Liver (tissue), 8 donors: ENCODE measurements at regions not wholly inside any gene's neighbourhood (a gene's known extent, or its start where the extent isn't known, plus 50 kb on each side); places are given as distances from the start of the nearest gene placed in this dataset.

Experiments
- DNase-seq: peaks from one replicate; pipeline ENCODE4 v3.0.0-alpha.2; 2017; ENCODE audit warnings: low spot score
- H3K27ac ChIP-seq, 2 donors: one replicate each; pipeline ENCODE4 v1.7.0; 2013; ENCODE audit warnings: inconsistent platforms in 2 of 2, low read length in 2 of 2, control low read depth in 1 of 2, low read depth in 1 of 2, mild to moderate bottlenecking in 1 of 2
- H3K27me3 ChIP-seq, 4 donors: one replicate each; pipeline versions ENCODE4 v1.6.1 to v1.7.0; 2013; ENCODE audit warnings: low read length in 3 of 4, inconsistent platforms in 1 of 4, mild to moderate bottlenecking in 1 of 4, moderate library complexity in 1 of 4; ENCODE audit not compliant: control insufficient read depth in 4 of 4, insufficient read depth in 4 of 4
- H3K36me3 ChIP-seq, 4 donors: one replicate each; pipeline versions ENCODE4 v1.6.1 to v1.7.0; 2013; ENCODE audit warnings: low read length in 3 of 4, mild to moderate bottlenecking in 3 of 4, low read depth in 1 of 4, moderate library complexity in 1 of 4; ENCODE audit not compliant: control insufficient read depth in 4 of 4, insufficient read depth in 3 of 4
- H3K4me1 ChIP-seq, 4 donors: one replicate each; pipeline versions ENCODE4 v1.6.1 to v1.7.0; 2013; ENCODE audit warnings: low read length in 3 of 4, mild to moderate bottlenecking in 3 of 4, moderate library complexity in 1 of 4; ENCODE audit not compliant: control insufficient read depth in 4 of 4, insufficient read depth in 4 of 4
- H3K4me3 ChIP-seq, 3 donors: one replicate each; pipeline versions ENCODE4 v1.6.1 to v1.7.0; 2013; ENCODE audit warnings: low read length in 3 of 3, control low read depth in 1 of 3, low read depth in 1 of 3, mild to moderate bottlenecking in 1 of 3
- H3K9ac ChIP-seq, 2 donors: one replicate each; pipeline ENCODE4 v1.7.0; 2013; ENCODE audit warnings: low read length in 2 of 2, mild to moderate bottlenecking in 2 of 2, moderate library complexity in 2 of 2, control low read depth in 1 of 2, low read depth in 1 of 2
- H3K9me3 ChIP-seq, 4 donors: one replicate each; pipeline versions ENCODE4 v1.6.1 to v1.7.0; 2013; ENCODE audit warnings: low read length in 3 of 4; ENCODE audit not compliant: control insufficient read depth in 4 of 4
- ATF3 ChIP-seq: IDR thresholded peaks from 2 replicates; pipeline ENCODE4 v1.6.1; 2016; ENCODE audit warnings: antibody characterized with exemption
- CTCF ChIP-seq: fragments of 150-350 bp; IDR thresholded peaks from 2 replicates; pipeline ENCODE4 v1.5.1; 2017; ENCODE audit warnings: improper control_type of control experiment, low read depth, low read length; ENCODE audit not compliant: missing input control
- EGR1 ChIP-seq, 2 donors: IDR thresholded peaks; 2 replicates each; pipeline ENCODE4 v1.6.1; 2016 to 2018; ENCODE audit warnings: antibody characterized with exemption in 2 of 2, low read depth in 2 of 2
- FOXA1 ChIP-seq: IDR thresholded peaks from 2 replicates; pipeline ENCODE4 v1.6.1; 2016; ENCODE audit warnings: antibody characterized with exemption
- FOXA2 ChIP-seq: IDR thresholded peaks from 2 replicates; pipeline ENCODE4 v1.6.1; 2016; ENCODE audit warnings: antibody characterized with exemption
- GABPA ChIP-seq, 2 donors: IDR thresholded peaks in 1 of 2; conservative IDR thresholded peaks in 1 of 2; 2 replicates each; pipeline ENCODE4 v1.6.1; 2016; ENCODE audit warnings: antibody characterized with exemption in 2 of 2, mild to moderate bottlenecking in 1 of 2, moderate library complexity in 1 of 2
- HNF4A ChIP-seq, 2 donors: conservative IDR thresholded peaks; 2 replicates each; pipeline ENCODE4 v1.6.1; 2016; ENCODE audit warnings: antibody characterized with exemption in 2 of 2, mild to moderate bottlenecking in 2 of 2
- HNF4G ChIP-seq: IDR thresholded peaks from 2 replicates; pipeline ENCODE4 v1.6.1; 2016; ENCODE audit warnings: antibody characterized with exemption
- JUND ChIP-seq, 2 donors: IDR thresholded peaks; 2 replicates each; pipeline ENCODE4 v1.6.1; 2016; ENCODE audit warnings: antibody characterized with exemption in 2 of 2
- NR2F2 ChIP-seq: IDR thresholded peaks from 2 replicates; pipeline ENCODE4 v1.6.1; 2016; ENCODE audit warnings: antibody characterized with exemption
- RAD21 ChIP-seq, 2 donors: IDR thresholded peaks; 2 replicates each; pipeline ENCODE4 v1.6.1; 2016; ENCODE audit warnings: antibody characterized with exemption in 2 of 2, mild to moderate bottlenecking in 2 of 2
- RXRA ChIP-seq, 2 donors: IDR thresholded peaks; 2 replicates each; pipeline ENCODE4 v1.6.1; 2017 to 2018; ENCODE audit warnings: antibody characterized with exemption in 2 of 2, mild to moderate bottlenecking in 1 of 2
- SP1 ChIP-seq: IDR thresholded peaks from 2 replicates; pipeline ENCODE4 v1.6.1; 2018; ENCODE audit warnings: antibody characterized with exemption, mild to moderate bottlenecking
- TAF1 ChIP-seq: conservative IDR thresholded peaks from 2 replicates; pipeline ENCODE4 v1.6.1; 2016; ENCODE audit warnings: antibody characterized with exemption, mild to moderate bottlenecking
- YY1 ChIP-seq: IDR thresholded peaks from 2 replicates; pipeline ENCODE4 v1.6.1; 2016; ENCODE audit warnings: antibody characterized with exemption, mild to moderate bottlenecking
- WGBS: extraction: QIAGEN DNeasy Blood & Tissue Kit; methylation state at CpG from one replicate; pipeline ENCODE4 v1.1.7; 2013; 5-methylcytosine and 5-hydroxymethylcytosine counted together
- TF ChIP-seq, protein P1 (sequence below): IDR thresholded peaks from 2 replicates; pipeline ENCODE4 v1.6.1; 2016; ENCODE audit warnings: antibody characterized with exemption, mild to moderate bottlenecking
- TF ChIP-seq, protein P2 (sequence below): IDR thresholded peaks from 2 replicates; pipeline ENCODE4 v1.6.1; 2016; ENCODE audit warnings: antibody characterized with exemption
- TF ChIP-seq, protein P3 (sequence below): IDR thresholded peaks from 2 replicates; pipeline ENCODE4 v1.6.1; 2016; ENCODE audit warnings: antibody characterized with exemption
- donor health status: healthy.
- donor health status: healthy.
- donor health status: healthy.
- donor health status: healthy.
- donor health status: healthy.

DNA sequence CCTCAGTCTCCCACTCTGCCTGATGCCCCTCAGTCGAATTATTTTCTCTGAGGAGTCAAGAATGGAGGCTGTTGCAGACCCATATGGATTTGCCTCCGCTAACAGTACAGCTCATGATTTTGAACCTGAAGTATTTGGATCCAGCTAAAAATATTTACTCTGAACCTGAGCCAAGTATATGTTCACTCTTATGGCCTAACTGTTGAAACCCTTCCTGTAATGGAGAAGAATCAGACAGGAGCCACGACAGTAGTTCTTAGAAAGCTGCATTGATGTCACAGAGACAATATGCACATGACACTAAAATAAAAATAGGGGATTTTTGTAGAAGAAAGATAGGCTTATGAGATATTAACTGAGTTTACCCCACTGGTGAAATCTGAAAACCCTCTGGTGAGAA lies 1128.3 kb upstream of the FLRT2 start:
- Histone ChIP-seq H3K4me1 (no peaks in the 10 kb centered on the region), H3K27ac (no peak overlapping the region), H3K27me3 (no peaks in the 10 kb centered on the region), H3K9me3 (no peaks in the 10 kb centered on the region), H3K4me3 (no peak overlapping the region), H3K9ac (no peak overlapping the region), H3K36me3 (no peaks in the 10 kb centered on the region)
- 58% methylated on average over 3 of the region's 3 CpGs for WGBS
- no peak for DNase-seq
- TF ChIP-seq TAF1 (no peak), FOXA1 (no peak), JUND (IDR thresholded peaks at IDR 0.05) (no peak), YY1 (no peak), RXRA (IDR thresholded peaks at IDR 0.05) (no peak), CTCF (no peak), ATF3 (no peak)
- TF ChIP-seq, protein P1, sequence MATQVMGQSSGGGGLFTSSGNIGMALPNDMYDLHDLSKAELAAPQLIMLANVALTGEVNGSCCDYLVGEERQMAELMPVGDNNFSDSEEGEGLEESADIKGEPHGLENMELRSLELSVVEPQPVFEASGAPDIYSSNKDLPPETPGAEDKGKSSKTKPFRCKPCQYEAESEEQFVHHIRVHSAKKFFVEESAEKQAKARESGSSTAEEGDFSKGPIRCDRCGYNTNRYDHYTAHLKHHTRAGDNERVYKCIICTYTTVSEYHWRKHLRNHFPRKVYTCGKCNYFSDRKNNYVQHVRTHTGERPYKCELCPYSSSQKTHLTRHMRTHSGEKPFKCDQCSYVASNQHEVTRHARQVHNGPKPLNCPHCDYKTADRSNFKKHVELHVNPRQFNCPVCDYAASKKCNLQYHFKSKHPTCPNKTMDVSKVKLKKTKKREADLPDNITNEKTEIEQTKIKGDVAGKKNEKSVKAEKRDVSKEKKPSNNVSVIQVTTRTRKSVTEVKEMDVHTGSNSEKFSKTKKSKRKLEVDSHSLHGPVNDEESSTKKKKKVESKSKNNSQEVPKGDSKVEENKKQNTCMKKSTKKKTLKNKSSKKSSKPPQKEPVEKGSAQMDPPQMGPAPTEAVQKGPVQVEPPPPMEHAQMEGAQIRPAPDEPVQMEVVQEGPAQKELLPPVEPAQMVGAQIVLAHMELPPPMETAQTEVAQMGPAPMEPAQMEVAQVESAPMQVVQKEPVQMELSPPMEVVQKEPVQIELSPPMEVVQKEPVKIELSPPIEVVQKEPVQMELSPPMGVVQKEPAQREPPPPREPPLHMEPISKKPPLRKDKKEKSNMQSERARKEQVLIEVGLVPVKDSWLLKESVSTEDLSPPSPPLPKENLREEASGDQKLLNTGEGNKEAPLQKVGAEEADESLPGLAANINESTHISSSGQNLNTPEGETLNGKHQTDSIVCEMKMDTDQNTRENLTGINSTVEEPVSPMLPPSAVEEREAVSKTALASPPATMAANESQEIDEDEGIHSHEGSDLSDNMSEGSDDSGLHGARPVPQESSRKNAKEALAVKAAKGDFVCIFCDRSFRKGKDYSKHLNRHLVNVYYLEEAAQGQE, result no peak

DNA sequence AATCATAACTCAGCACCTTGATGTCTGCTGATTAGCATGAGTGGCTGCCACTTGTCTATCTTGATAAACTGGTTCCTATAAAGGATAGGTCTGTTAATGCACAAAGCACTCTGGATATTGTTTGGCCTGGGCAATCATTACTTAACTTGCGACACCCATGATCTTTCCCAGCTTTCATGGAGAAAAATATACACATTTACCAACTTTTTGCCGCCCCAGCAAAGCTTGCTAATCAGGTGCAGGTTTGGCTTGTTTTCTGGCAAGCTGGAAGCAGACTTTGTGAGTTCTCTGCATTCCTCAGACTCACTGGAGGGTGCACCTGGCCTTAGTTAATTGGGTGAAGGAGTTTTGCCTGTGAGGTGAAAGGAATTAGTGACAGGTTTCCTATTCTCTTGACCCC lies 1126.4 kb upstream of the FLRT2 start:
- Histone ChIP-seq H3K27me3 (no peaks in the 10 kb centered on the region), H3K27ac (no peak overlapping the region), H3K4me1 (no peaks in the 10 kb centered on the region), H3K9me3 (no peaks in the 10 kb centered on the region), H3K4me3 (no peak overlapping the region), H3K9ac (no peak overlapping the region), H3K36me3 (no peaks in the 10 kb centered on the region)
- DNase-seq, result no peak
- TF ChIP-seq, protein P2, sequence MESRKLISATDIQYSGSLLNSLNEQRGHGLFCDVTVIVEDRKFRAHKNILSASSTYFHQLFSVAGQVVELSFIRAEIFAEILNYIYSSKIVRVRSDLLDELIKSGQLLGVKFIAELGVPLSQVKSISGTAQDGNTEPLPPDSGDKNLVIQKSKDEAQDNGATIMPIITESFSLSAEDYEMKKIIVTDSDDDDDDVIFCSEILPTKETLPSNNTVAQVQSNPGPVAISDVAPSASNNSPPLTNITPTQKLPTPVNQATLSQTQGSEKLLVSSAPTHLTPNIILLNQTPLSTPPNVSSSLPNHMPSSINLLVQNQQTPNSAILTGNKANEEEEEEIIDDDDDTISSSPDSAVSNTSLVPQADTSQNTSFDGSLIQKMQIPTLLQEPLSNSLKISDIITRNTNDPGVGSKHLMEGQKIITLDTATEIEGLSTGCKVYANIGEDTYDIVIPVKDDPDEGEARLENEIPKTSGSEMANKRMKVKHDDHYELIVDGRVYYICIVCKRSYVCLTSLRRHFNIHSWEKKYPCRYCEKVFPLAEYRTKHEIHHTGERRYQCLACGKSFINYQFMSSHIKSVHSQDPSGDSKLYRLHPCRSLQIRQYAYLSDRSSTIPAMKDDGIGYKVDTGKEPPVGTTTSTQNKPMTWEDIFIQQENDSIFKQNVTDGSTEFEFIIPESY, result no peak
- TF ChIP-seq SP1 (no peak), GABPA (IDR thresholded peaks at IDR 0.05 in 1 of 2, conservative IDR thresholded peaks at IDR 0.05 in 1 of 2) (no peak), YY1 (no peak), HNF4A (conservative IDR thresholded peaks at IDR 0.05) (no peak), EGR1 (IDR thresholded peaks at IDR 0.05; ENCODE audit: low read depth in 2 of 2) (no peak), RAD21 (IDR thresholded peaks at IDR 0.05) (no peak), FOXA2 (no peak), TAF1 (no peak), HNF4G (no peak), ATF3 (no peak), JUND (IDR thresholded peaks at IDR 0.05) (no peak), CTCF (no peak), RXRA (IDR thresholded peaks at IDR 0.05) (no peak), NR2F2 (no peak), FOXA1 (no peak)
- TF ChIP-seq, protein P1, result no peak
- TF ChIP-seq, protein P3, sequence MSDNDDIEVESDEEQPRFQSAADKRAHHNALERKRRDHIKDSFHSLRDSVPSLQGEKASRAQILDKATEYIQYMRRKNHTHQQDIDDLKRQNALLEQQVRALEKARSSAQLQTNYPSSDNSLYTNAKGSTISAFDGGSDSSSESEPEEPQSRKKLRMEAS, result no peak
- 30% methylated on average over 2 of the region's 2 CpGs for WGBS
